ENCODE measurements at regions not wholly inside any gene's neighbourhood (a gene's known extent, or its start where the extent isn't known, plus 50 kb on each side); places are given as distances from the start of the nearest gene placed in this dataset.
"Not testable (repeated sequence)": the region's sequence is repeated elsewhere in the genome, so short reads cannot be mapped to it uniquely, and the experiment has no call there.

- intact Hi-C loops (cut with micrococcal nuclease): no loop called here
- H3K4me1 Mint-ChIP-seq: no peaks in the 10 kb centered on the region
- Histone ChIP-seq H3K27ac (ENCODE audit: low read length) (no peak overlapping the region), H3K27me3 (ENCODE audit: control insufficient read depth, insufficient read depth, low read length) (no peaks in the 10 kb centered on the region), H3K9me3 (ENCODE audit: control insufficient read depth, insufficient read depth, low read length) (no peaks in the 10 kb centered on the region), H3K4me1 (ENCODE audit: control insufficient read depth, insufficient read depth, low read length) (no peaks in the 10 kb centered on the region), H3K4me3 (ENCODE audit: low read length) (no peak overlapping the region), H3K36me3 (ENCODE audit: control insufficient read depth, insufficient read depth, low read length) (no peaks in the 10 kb centered on the region)
- TF ChIP-seq CTCF (IDR thresholded peaks at IDR 0.05): no peak
- H3K4me3 Mint-ChIP-seq: no peak overlapping the region
- WGBS (ENCODE audit: insufficient coverage): 82% methylated on average over 8 of the region's 8 CpGs
- H3K27ac Mint-ChIP-seq: no peak overlapping the region
- peaks cover 9% of the 10 kb centered on the region for H3K36me3 Mint-ChIP-seq
- no peaks in the 10 kb centered on the region for H3K27me3 Mint-ChIP-seq (ENCODE audit: low read depth in 2 of 2)
- peaks cover 6 to 7% of the 10 kb centered on the region in 2 donors for H3K9me3 Mint-ChIP-seq
- no peak for ATAC-seq
- DNase-seq: no peak
Measured at GRCh38 chr1:220966881-220967611, 87.8 kb downstream of the HLX start.

GRCh38 chr1:220967911-220968310 is 88.7 kb downstream of the HLX start:
- WGBS (ENCODE audit: insufficient coverage): no CpG with 5 or more reads among the region's 2 CpGs
- H3K4me1 Mint-ChIP-seq: no peaks in the 10 kb centered on the region

GRCh38 chr1:220969281-220969680 is 90.0 kb downstream of the HLX start:
- H3K36me3 ChIP-seq (ENCODE audit: control insufficient read depth, insufficient read depth, low read length); H3K27ac ChIP-seq (ENCODE audit: low read length); H3K27me3 ChIP-seq (ENCODE audit: control insufficient read depth, insufficient read depth, low read length); H3K27me3 Mint-ChIP-seq (ENCODE audit: low read depth in 2 of 2); H3K9me3 Mint-ChIP-seq; H3K4me1 ChIP-seq (ENCODE audit: control insufficient read depth, insufficient read depth, low read length); H3K27ac Mint-ChIP-seq; H3K4me3 ChIP-seq (ENCODE audit: low read length); H3K9me3 ChIP-seq (ENCODE audit: control insufficient read depth, insufficient read depth, low read length); H3K4me3 Mint-ChIP-seq; H3K4me1 Mint-ChIP-seq; intact Hi-C loops (cut with micrococcal nuclease); DNase-seq; H3K36me3 Mint-ChIP-seq; ATAC-seq: not testable (repeated sequence)
- no CpG with 5 or more reads among the region's 2 CpGs for WGBS (ENCODE audit: insufficient coverage)

More at GRCh38 chr1:220967911-220968310, 88.7 kb downstream of the HLX start:
- H3K4me3 ChIP-seq (ENCODE audit: low read length): no peak overlapping the region
- DNase-seq: no peak
- H3K9me3 ChIP-seq (ENCODE audit: control insufficient read depth, insufficient read depth, low read length): no peaks in the 10 kb centered on the region
- no peak overlapping the region for H3K4me3 Mint-ChIP-seq
- intact Hi-C loops (cut with micrococcal nuclease): no loop called here
- no peak for TF ChIP-seq CTCF (IDR thresholded peaks at IDR 0.05)
- no peak overlapping the region for H3K27ac Mint-ChIP-seq
- peaks cover 6 to 7% of the 10 kb centered on the region in 2 donors for H3K9me3 Mint-ChIP-seq
- H3K36me3 ChIP-seq (ENCODE audit: control insufficient read depth, insufficient read depth, low read length): no peaks in the 10 kb centered on the region
- no peaks in the 10 kb centered on the region for H3K4me1 ChIP-seq (ENCODE audit: control insufficient read depth, insufficient read depth, low read length)
- no peak overlapping the region for H3K27ac ChIP-seq (ENCODE audit: low read length)
- H3K36me3 Mint-ChIP-seq: peaks cover 9% of the 10 kb centered on the region
- H3K27me3 Mint-ChIP-seq (ENCODE audit: low read depth in 2 of 2): no peaks in the 10 kb centered on the region
- H3K27me3 ChIP-seq (ENCODE audit: control insufficient read depth, insufficient read depth, low read length): no peaks in the 10 kb centered on the region
- ATAC-seq: no peak

- H3K27me3 ChIP-seq (ENCODE audit: control insufficient read depth, insufficient read depth, low read length): no peaks in the 10 kb centered on the region
- no peak overlapping the region for H3K27ac ChIP-seq (ENCODE audit: low read length)
- Mint-ChIP-seq H3K4me1 (no peaks in the 10 kb centered on the region), H3K27me3 (ENCODE audit: low read depth in 2 of 2) (no peaks in the 10 kb centered on the region), H3K27ac (no peak overlapping the region), H3K36me3 (no peaks in the 10 kb centered on the region), H3K4me3 (no peak overlapping the region), H3K9me3 (peaks cover 0 to 3% of the 10 kb centered on the region in 2 donors)
- H3K9me3 ChIP-seq (ENCODE audit: control insufficient read depth, insufficient read depth, low read length): no peaks in the 10 kb centered on the region
- TF ChIP-seq CTCF (IDR thresholded peaks at IDR 0.05): no peak
- ATAC-seq: no peak
- WGBS (ENCODE audit: insufficient coverage): 100% methylated on average over 1 of the region's 4 CpGs
- no peaks in the 10 kb centered on the region for H3K36me3 ChIP-seq (ENCODE audit: control insufficient read depth, insufficient read depth, low read length)
- H3K4me1 ChIP-seq (ENCODE audit: control insufficient read depth, insufficient read depth, low read length): no peaks in the 10 kb centered on the region
- H3K4me3 ChIP-seq (ENCODE audit: low read length): no peak overlapping the region
- no peak for DNase-seq
- intact Hi-C loops (cut with micrococcal nuclease): no loop called here
Measured at GRCh38 chr1:220970311-220970710, 91.1 kb downstream of the HLX start.

All from natural killer cell (primary cell).